Keratinocyte (primary cell): ENCODE measurements at regions not wholly inside any gene's neighbourhood (a gene's known extent, or its start where the extent isn't known, plus 50 kb on each side); places are given as distances from the start of the nearest gene placed in this dataset.

ENCODE experiments used
- DNase-seq: peaks from one replicate; pipeline ENCODE4 v3.0.0-alpha.2; 2011; ENCODE audit warnings: low read depth, missing footprints, low spot score
- FAIRE-seq: peaks from 2 replicates; lab custom pipeline; 2011; peaks lifted over from hg19 to GRCh38; lab: Jason Lieb, UNC
- H2AFZ ChIP-seq: 2 replicates; pipeline ENCODE4 v1.6.0; 2012; ENCODE audit warnings: low read length, control low read depth, inconsistent platforms; ENCODE audit not compliant: control insufficient read depth
- H3K27ac ChIP-seq: 2 replicates; pipeline ENCODE4 v1.5.1; 2011; ENCODE audit warnings: low read length; ENCODE audit not compliant: control insufficient read depth, insufficient read depth
- H3K27me3 ChIP-seq: 3 replicates; pipeline ENCODE4 v1.6.0; 2011; ENCODE audit warnings: low read length; ENCODE audit not compliant: control insufficient read depth, insufficient read depth; ENCODE audit errors: extremely low read depth
- H3K36me3 ChIP-seq, 2 experiments: 2 replicates in 1 of 2; 3 replicates in 1 of 2; pipeline ENCODE4 v1.5.1; 2011; ENCODE audit warnings: low read length in 2 of 2, mild to moderate bottlenecking in 1 of 2; ENCODE audit not compliant: control insufficient read depth in 2 of 2, insufficient read depth in 2 of 2; ENCODE audit errors: extremely low read depth in 1 of 2
- H3K4me1 ChIP-seq: 3 replicates; pipeline ENCODE4 v1.5.1; 2011; ENCODE audit warnings: low read length; ENCODE audit not compliant: control insufficient read depth, insufficient read depth; ENCODE audit errors: extremely low read depth
- H3K4me2 ChIP-seq: 3 replicates; pipeline ENCODE4 v1.6.0; 2011; ENCODE audit warnings: low read depth, low read length; ENCODE audit not compliant: control insufficient read depth, insufficient read depth; ENCODE audit errors: extremely low read depth
- H3K4me3 ChIP-seq, 3 experiments: fragments of 200-600 bp in 1 of 3; sonication (generic) in 1 of 3; 2 replicates in 2 of 3; 3 replicates in 1 of 3; pipeline ENCODE4 v1.5.1; 2011 to 2016; ENCODE audit warnings: low read length in 3 of 3, mild to moderate bottlenecking in 3 of 3, control low read depth in 2 of 3, inconsistent platforms in 1 of 3, low read depth in 1 of 3, mixed read lengths in 1 of 3, mixed run types in 1 of 3, moderate library complexity in 1 of 3; ENCODE audit not compliant: control insufficient read depth in 2 of 3, insufficient read depth in 2 of 3; ENCODE audit errors: extremely low read depth in 1 of 3
- H3K79me2 ChIP-seq: 2 replicates; pipeline ENCODE4 v1.6.0; 2012; ENCODE audit warnings: low read length; ENCODE audit not compliant: control insufficient read depth, insufficient read depth
- H3K9ac ChIP-seq: 3 replicates; pipeline ENCODE4 v1.6.0; 2011; ENCODE audit warnings: low read length; ENCODE audit not compliant: control insufficient read depth, insufficient read depth; ENCODE audit errors: extremely low read depth
- H3K9me1 ChIP-seq: 3 replicates; pipeline ENCODE4 v1.6.0; 2011; ENCODE audit warnings: low read length; ENCODE audit not compliant: control insufficient read depth, insufficient read depth; ENCODE audit errors: extremely low read depth
- H3K9me3 ChIP-seq: 2 replicates; pipeline ENCODE4 v1.5.1; 2012; ENCODE audit warnings: low read depth, low read length; ENCODE audit not compliant: control insufficient read depth
- H4K20me1 ChIP-seq: 3 replicates; pipeline ENCODE4 v1.6.0; 2011; ENCODE audit warnings: low read length; ENCODE audit not compliant: control insufficient read depth, insufficient read depth; ENCODE audit errors: extremely low read depth
- CTCF ChIP-seq, 3 experiments: IDR thresholded peaks in 1 of 3; conservative IDR thresholded peaks in 1 of 3; optimal IDR thresholded peaks in 1 of 3; 2 replicates in 2 of 3; 3 replicates in 1 of 3; pipeline versions ENCODE3 to v1.5.1; 2011; ENCODE audit warnings: low read length in 3 of 3, mild to moderate bottlenecking in 3 of 3, moderate library complexity in 2 of 3, control low read depth in 1 of 3, inconsistent platforms in 1 of 3; ENCODE audit not compliant: insufficient read depth in 2 of 3; ENCODE audit errors: extremely low read depth in 1 of 3
- EZH2 ChIP-seq: IDR thresholded peaks from one replicate; pipeline ENCODE4 v1.6.1; 2012; ENCODE audit warnings: inconsistent platforms, mild to moderate bottlenecking, low read length, moderate library complexity
- dilution Hi-C: fragments of 300-500 bp; cut with MboI; formaldehyde crosslinking; loops from one replicate; pipeline ENCODE4 v1.7.0; 2020; ENCODE audit warnings: low sequenced_read_pairs; ENCODE audit not compliant: extremely low pct_ligation_motif_present

DNA sequence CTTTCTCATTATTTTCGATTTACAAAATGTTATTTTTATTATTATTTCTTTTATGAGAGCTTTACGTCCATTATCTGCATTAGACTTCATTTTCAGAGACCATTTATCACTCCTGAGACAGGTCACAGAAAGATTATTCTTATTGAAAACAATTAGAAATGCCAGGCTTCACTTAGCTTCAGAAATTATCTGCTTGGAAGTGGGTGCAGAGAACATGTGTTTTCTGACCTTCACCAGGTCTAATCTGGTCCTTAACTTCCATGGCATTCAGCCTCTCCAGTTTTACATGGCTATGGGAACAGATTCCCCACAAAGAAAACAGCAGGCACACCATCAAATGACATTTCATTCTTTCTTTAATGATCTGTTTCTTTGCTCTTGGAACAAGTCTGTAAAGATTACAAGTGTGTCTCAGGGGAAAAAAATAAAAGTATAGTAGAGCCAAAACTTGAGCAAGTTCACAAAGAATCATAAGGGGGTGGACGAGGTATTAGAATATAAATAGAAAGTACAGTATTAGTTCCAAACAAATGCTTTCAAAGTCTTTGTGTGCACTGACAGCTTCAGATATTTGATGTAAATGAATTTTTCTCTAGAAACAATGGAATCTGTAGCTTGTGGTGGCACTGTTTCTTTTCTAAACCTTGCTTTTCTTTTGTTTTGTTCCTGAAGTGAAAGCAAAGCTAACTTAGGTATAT, 294.2 kb upstream of the MEIS2 start:
- no peak for FAIRE-seq
- H3K79me2 ChIP-seq: no peaks in the 10 kb centered on the region
- no peak overlapping the region for H3K9ac ChIP-seq
- H3K4me1 ChIP-seq: no peaks in the 10 kb centered on the region
- TF ChIP-seq CTCF (optimal IDR thresholded peaks at IDR 0.05 in 1 of 3, IDR thresholded peaks at IDR 0.05 in 1 of 3, conservative IDR thresholded peaks at IDR 0.05 in 1 of 3; ENCODE audit: extremely low read depth in 1 of 3, insufficient read depth in 2 of 3, low read length in 3 of 3): no peak
- TF ChIP-seq EZH2: no peak
- peaks cover under 1% of the 10 kb centered on the region for H3K9me3 ChIP-seq
- no peaks in the 10 kb centered on the region for H4K20me1 ChIP-seq
- H3K36me3 ChIP-seq: no peaks in the 10 kb centered on the region
- H3K4me2 ChIP-seq: no peak overlapping the region
- no peaks in the 10 kb centered on the region for H3K9me1 ChIP-seq
- dilution Hi-C loops: no loop called here
- no peak overlapping the region for H2AFZ ChIP-seq
- H3K4me3 ChIP-seq: no peak overlapping the region
- no peak overlapping the region for H3K27ac ChIP-seq
- no peak for DNase-seq
- no peaks in the 10 kb centered on the region for H3K27me3 ChIP-seq

- Histone ChIP-seq H3K9me3 (no peaks in the 10 kb centered on the region), H3K4me1 (no peaks in the 10 kb centered on the region), H4K20me1 (no peaks in the 10 kb centered on the region), H3K9ac (no peak overlapping the region), H2AFZ (no peak overlapping the region), H3K27me3 (no peaks in the 10 kb centered on the region), H3K4me3 (no peak overlapping the region), H3K4me2 (no peak overlapping the region), H3K9me1 (no peaks in the 10 kb centered on the region), H3K79me2 (no peaks in the 10 kb centered on the region), H3K36me3 (no peaks in the 10 kb centered on the region), H3K27ac (no peak overlapping the region)
- no peak for FAIRE-seq
- dilution Hi-C loops: no loop called here
- no peak for DNase-seq
- TF ChIP-seq CTCF (optimal IDR thresholded peaks at IDR 0.05 in 1 of 3, IDR thresholded peaks at IDR 0.05 in 1 of 3, conservative IDR thresholded peaks at IDR 0.05 in 1 of 3; ENCODE audit: extremely low read depth in 1 of 3, insufficient read depth in 2 of 3, low read length in 3 of 3) (no peak), EZH2 (no peak)
These were observed 294.7 kb upstream of the MEIS2 start for GRCh38 chr15:37395100-37395468.
